ENCODE measurements at regions not wholly inside any gene's neighbourhood (a gene's known extent, or its start where the extent isn't known, plus 50 kb on each side); places are given as distances from the start of the nearest gene placed in this dataset.

- peak; percentile 85 for DNase-seq (ENCODE audit: low read depth)
These were observed 650.3 kb downstream of the CCDC171 start for GRCh38 chr9:16202914-16203728.

GRCh38 chr9:16203729-16204573, 651.1 kb downstream of the CCDC171 start:
- DNase-seq (ENCODE audit: low read depth), result no peak

- DNase-seq (ENCODE audit: low read depth), result no peak
These were observed 652.6 kb downstream of the CCDC171 start for GRCh38 chr9:16205455-16205854.

GRCh38 chr9:16206518-16206917, 653.7 kb downstream of the CCDC171 start:
- no peak for DNase-seq (ENCODE audit: low read depth)

- no peak for DNase-seq (ENCODE audit: low read depth)
These were observed 654.3 kb downstream of the CCDC171 start for GRCh38 chr9:16207161-16207560.

- DNase-seq (ENCODE audit: low read depth), result no peak
These were observed 657.6 kb downstream of the CCDC171 start for GRCh38 chr9:16210440-16210839.

- no peak for DNase-seq (ENCODE audit: low read depth)
These were observed 658.5 kb downstream of the BNC2 start for GRCh38 chr9:16211946-16212345.

GRCh38 chr9:16213781-16214515, 656.5 kb downstream of the BNC2 start:
- DNase-seq (ENCODE audit: low read depth), result peak; percentile 98

GRCh38 chr9:16214677-16215352, 655.7 kb downstream of the BNC2 start:
- DNase-seq (ENCODE audit: low read depth), result no peak

GRCh38 chr9:16215353-16215680, 655.2 kb downstream of the BNC2 start:
- no peak for DNase-seq (ENCODE audit: low read depth)

GRCh38 chr9:16217943-16218701, 652.3 kb downstream of the BNC2 start:
- DNase-seq (ENCODE audit: low read depth), result peak; percentile 69

GRCh38 chr9:16221366-16221765, 649.1 kb downstream of the BNC2 start:
- no peak for DNase-seq (ENCODE audit: low read depth)

- DNase-seq (ENCODE audit: low read depth), result peak; percentile 63
These were observed 648.5 kb downstream of the BNC2 start for GRCh38 chr9:16221822-16222547.

GRCh38 chr9:16223074-16223871, 647.2 kb downstream of the BNC2 start:
- DNase-seq (ENCODE audit: low read depth), result no peak

- DNase-seq (ENCODE audit: low read depth), result no peak
These were observed 639.7 kb downstream of the BNC2 start for GRCh38 chr9:16230731-16231130.

- peak; percentile 53 for DNase-seq (ENCODE audit: low read depth)
These were observed 634.2 kb downstream of the BNC2 start for GRCh38 chr9:16236311-16236710.

- DNase-seq (ENCODE audit: low read depth), result no peak
These were observed 633.6 kb downstream of the BNC2 start for GRCh38 chr9:16236882-16237281.

GRCh38 chr9:16238623-16239138, 631.8 kb downstream of the BNC2 start:
- no peak for DNase-seq (ENCODE audit: low read depth)

GRCh38 chr9:16241231-16241630, 629.2 kb downstream of the BNC2 start:
- DNase-seq (ENCODE audit: low read depth), result no peak

GRCh38 chr9:16243798-16244197, 626.7 kb downstream of the BNC2 start:
- DNase-seq (ENCODE audit: low read depth), result no peak
